Breast epithelium (tissue), 3 donors: ENCODE measurements at regions not wholly inside any gene's neighbourhood (a gene's known extent, or its start where the extent isn't known, plus 50 kb on each side); places are given as distances from the start of the nearest gene placed in this dataset.
"Not testable (repeated sequence)": the region's sequence is repeated elsewhere in the genome, so short reads cannot be mapped to it uniquely, and the experiment has no call there.

ENCODE experiments used
- POLR2A ChIP-seq: fragments of 450-650 bp; IDR thresholded peaks from one replicate; pipeline ENCODE4 v1.6.1; 2016; ENCODE audit warnings: antibody characterized with exemption, mild to moderate bottlenecking, moderate library complexity
- TF ChIP-seq, protein P1 (sequence below), 3 donors: fragments of 450-650 bp; IDR thresholded peaks; one replicate each; pipeline ENCODE4 v1.5.1; 2016 to 2017; ENCODE audit warnings: antibody characterized with exemption in 3 of 3, mild to moderate bottlenecking in 3 of 3, moderate library complexity in 3 of 3

DNA sequence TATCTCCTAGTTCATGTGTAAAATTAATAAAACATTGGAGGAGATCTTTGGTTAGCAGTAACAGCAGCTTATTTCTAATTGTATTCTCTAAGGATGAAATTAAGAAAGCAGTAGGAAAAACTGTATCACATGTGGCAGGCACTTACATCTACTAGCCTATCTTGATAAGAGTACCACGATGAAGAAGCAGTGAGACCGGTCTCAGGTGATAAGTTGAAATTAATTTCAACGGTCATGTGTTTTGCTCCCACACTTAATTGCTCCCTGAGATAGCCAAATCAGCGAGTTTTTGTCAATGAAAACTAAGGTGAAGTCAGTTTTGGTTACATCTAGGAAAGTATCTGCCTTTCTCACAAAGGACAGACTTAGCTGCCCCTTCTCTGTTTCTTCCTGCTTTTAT is 115.8 kb upstream of the WIPF3 start:
- TF ChIP-seq, protein P1, sequence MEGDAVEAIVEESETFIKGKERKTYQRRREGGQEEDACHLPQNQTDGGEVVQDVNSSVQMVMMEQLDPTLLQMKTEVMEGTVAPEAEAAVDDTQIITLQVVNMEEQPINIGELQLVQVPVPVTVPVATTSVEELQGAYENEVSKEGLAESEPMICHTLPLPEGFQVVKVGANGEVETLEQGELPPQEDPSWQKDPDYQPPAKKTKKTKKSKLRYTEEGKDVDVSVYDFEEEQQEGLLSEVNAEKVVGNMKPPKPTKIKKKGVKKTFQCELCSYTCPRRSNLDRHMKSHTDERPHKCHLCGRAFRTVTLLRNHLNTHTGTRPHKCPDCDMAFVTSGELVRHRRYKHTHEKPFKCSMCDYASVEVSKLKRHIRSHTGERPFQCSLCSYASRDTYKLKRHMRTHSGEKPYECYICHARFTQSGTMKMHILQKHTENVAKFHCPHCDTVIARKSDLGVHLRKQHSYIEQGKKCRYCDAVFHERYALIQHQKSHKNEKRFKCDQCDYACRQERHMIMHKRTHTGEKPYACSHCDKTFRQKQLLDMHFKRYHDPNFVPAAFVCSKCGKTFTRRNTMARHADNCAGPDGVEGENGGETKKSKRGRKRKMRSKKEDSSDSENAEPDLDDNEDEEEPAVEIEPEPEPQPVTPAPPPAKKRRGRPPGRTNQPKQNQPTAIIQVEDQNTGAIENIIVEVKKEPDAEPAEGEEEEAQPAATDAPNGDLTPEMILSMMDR (IDR thresholded peaks at IDR 0.05), result not testable (repeated sequence)
- TF ChIP-seq POLR2A, result not testable (repeated sequence)
